H1 (cell line): ENCODE measurements at regions not wholly inside any gene's neighbourhood (a gene's known extent, or its start where the extent isn't known, plus 50 kb on each side); places are given as distances from the start of the nearest gene placed in this dataset.

Experiments
- CTCF ChIA-PET: fragments of 300-600 bp; sonication (Branson Sonifier 250); formaldehyde crosslinking; loops from one replicate; lab custom pipeline; 2021; ENCODE audit not compliant: partially characterized antibody; lab: Charles Lee
- POLR2A ChIA-PET: fragments of 300-600 bp; sonication (Branson Sonifier 250); formaldehyde crosslinking; loops from one replicate; lab custom pipeline; 2021; ENCODE audit warnings: inconsistent platforms; ENCODE audit not compliant: partially characterized antibody; lab: Charles Lee
- DNase-seq, 2 experiments: peaks; one replicate each; pipeline versions ENCODE4 v3.0.0 to v3.0.0-alpha.2; 2010 to 2022; ENCODE audit warnings: low spot score in 2 of 2, low read depth in 1 of 2, mixed read lengths in 1 of 2
- FAIRE-seq: peaks from 2 replicates; lab custom pipeline; 2011; peaks lifted over from hg19 to GRCh38; lab: Jason Lieb, UNC
- H2AFZ ChIP-seq: 2 replicates; pipeline ENCODE4 v1.8.1; 2012; ENCODE audit warnings: low read length, inconsistent platforms
- H2AK5ac ChIP-seq: 2 replicates; pipeline ENCODE4 v1.6.1; 2013; ENCODE audit warnings: low read depth, low read length
- H2BK120ac ChIP-seq: replicated peaks from 2 replicates; pipeline ENCODE3; 2013; ENCODE audit warnings: low read depth, low read length, inconsistent platforms
- H2BK12ac ChIP-seq: 2 replicates; pipeline ENCODE4 v1.6.1; 2013; ENCODE audit warnings: low read depth, low read length
- H2BK15ac ChIP-seq: 2 replicates; pipeline ENCODE4 v1.6.1; 2013; ENCODE audit warnings: low read length
- H2BK20ac ChIP-seq: 2 replicates; pipeline ENCODE4 v1.6.1; 2013; ENCODE audit warnings: low read length
- H2BK5ac ChIP-seq: 2 replicates; pipeline ENCODE4 v1.6.1; 2013; ENCODE audit warnings: low read depth, low read length
- H3K14ac ChIP-seq: 2 replicates; pipeline ENCODE4 v1.6.1; 2013; ENCODE audit warnings: inconsistent platforms; ENCODE audit not compliant: insufficient read length
- H3K18ac ChIP-seq: 2 replicates; pipeline ENCODE4 v1.6.1; 2013; ENCODE audit warnings: low read length; ENCODE audit errors: extremely low read depth
- H3K23ac ChIP-seq: 2 replicates; pipeline ENCODE4 v1.6.1; 2013; ENCODE audit warnings: inconsistent platforms; ENCODE audit not compliant: insufficient read length
- H3K23me2 ChIP-seq: 2 replicates; pipeline ENCODE4 v1.6.1; 2013; ENCODE audit warnings: low read depth, low read length
- H3K27ac ChIP-seq: 2 replicates; pipeline ENCODE4 v1.6.1; 2011; ENCODE audit warnings: low read depth, low read length, inconsistent platforms
- H3K27me3 ChIP-seq, 4 experiments: replicated peaks in 1 of 4; 1 replicate in 1 of 4; 2 replicates in 3 of 4; pipeline versions ENCODE4 v1.6.1 to v1.8.1; 2011 to 2013; ENCODE audit warnings: low read length in 3 of 4, mild to moderate bottlenecking in 3 of 4, inconsistent platforms in 2 of 4, mixed read lengths in 2 of 4, moderate library complexity in 1 of 4; ENCODE audit not compliant: control insufficient read depth in 3 of 4, insufficient read depth in 3 of 4; ENCODE audit errors: extremely low read depth in 1 of 4
- H3K36me3 ChIP-seq, 4 experiments: 2 replicates each; pipeline versions ENCODE4 v1.6.1 to v1.8.1; 2011 to 2013; ENCODE audit warnings: mild to moderate bottlenecking in 4 of 4, low read length in 3 of 4, moderate library complexity in 2 of 4, control low read depth in 1 of 4, inconsistent platforms in 1 of 4; ENCODE audit not compliant: insufficient read depth in 4 of 4, control insufficient read depth in 2 of 4
- H3K4ac ChIP-seq: replicated peaks from 2 replicates; pipeline ENCODE3; 2013; ENCODE audit warnings: low read length, low read depth, mixed read lengths, inconsistent platforms; ENCODE audit not compliant: insufficient read length
- H3K4me1 ChIP-seq, 4 experiments: replicated peaks in 1 of 4; 1 replicate in 1 of 4; 2 replicates in 3 of 4; pipeline versions ENCODE4 v1.6.1 to v1.8.1; 2011 to 2013; ENCODE audit warnings: low read length in 3 of 4, inconsistent platforms in 2 of 4, mixed read lengths in 1 of 4; ENCODE audit not compliant: insufficient read depth in 4 of 4, control insufficient read depth in 3 of 4
- H3K4me2 ChIP-seq, 2 experiments: 2 replicates each; pipeline versions ENCODE4 v1.6.1 to v1.8.1; 2011 to 2013; ENCODE audit warnings: low read depth in 2 of 2, low read length in 2 of 2, control low read depth in 1 of 2, inconsistent platforms in 1 of 2, mild to moderate bottlenecking in 1 of 2; ENCODE audit not compliant: insufficient read depth in 1 of 2
- H3K4me3 ChIP-seq, 4 experiments: fragments of 200-600, 300-600 bp in 1 of 4; sonication (generic), shearing (Covaris generic), sonication (Bioruptor Twin) in 1 of 4; 2 replicates each; pipeline versions ENCODE4 v1.5.1 to v1.8.1; 2011 to 2016; ENCODE audit warnings: low read length in 4 of 4, low read depth in 3 of 4, control low read depth in 2 of 4, inconsistent platforms in 2 of 4, mild to moderate bottlenecking in 2 of 4, mixed read lengths in 1 of 4, moderate library complexity in 1 of 4; ENCODE audit not compliant: insufficient read depth in 2 of 4; ENCODE audit errors: extremely low read depth in 1 of 4
- H3K56ac ChIP-seq: replicated peaks from 2 replicates; pipeline ENCODE3; 2013; ENCODE audit warnings: low read depth, mild to moderate bottlenecking, mixed read lengths, low read length, inconsistent platforms; ENCODE audit not compliant: insufficient read length
- H3K79me1 ChIP-seq: 2 replicates; pipeline ENCODE4 v1.6.1; 2013; ENCODE audit warnings: low read depth, low read length, control low read depth
- H3K79me2 ChIP-seq, 2 experiments: 2 replicates each; pipeline versions ENCODE4 v1.6.1 to v1.8.1; 2012 to 2013; ENCODE audit warnings: low read length in 2 of 2, mild to moderate bottlenecking in 2 of 2, inconsistent platforms in 1 of 2; ENCODE audit not compliant: insufficient read depth in 2 of 2, control insufficient read depth in 1 of 2
- H3K9ac ChIP-seq, 4 experiments: replicated peaks in 1 of 4; 1 replicate in 1 of 4; 2 replicates in 3 of 4; pipeline versions ENCODE4 v1.6.1 to v1.8.1; 2011 to 2013; ENCODE audit warnings: low read depth in 3 of 4, low read length in 3 of 4, control low read depth in 2 of 4, mild to moderate bottlenecking in 2 of 4, moderate library complexity in 2 of 4, inconsistent platforms in 1 of 4; ENCODE audit errors: extremely low read depth in 1 of 4
- H3K9me3 ChIP-seq, 2 experiments: 2 replicates each; pipeline versions ENCODE4 v1.6.1 to v1.8.1; 2012 to 2013; ENCODE audit warnings: mild to moderate bottlenecking in 2 of 2, moderate library complexity in 2 of 2, control low read depth in 1 of 2, inconsistent platforms in 1 of 2, low read depth in 1 of 2, low read length in 1 of 2, mixed read lengths in 1 of 2; ENCODE audit not compliant: insufficient read depth in 2 of 2
- H4K20me1 ChIP-seq, 2 experiments: replicated peaks in 1 of 2; 2 replicates each; pipeline versions ENCODE3 to v1.8.1; 2011 to 2013; ENCODE audit warnings: inconsistent platforms in 2 of 2, low read length in 2 of 2, mild to moderate bottlenecking in 1 of 2; ENCODE audit not compliant: insufficient read depth in 2 of 2, control insufficient read depth in 1 of 2
- H4K5ac ChIP-seq: 2 replicates; pipeline ENCODE4 v1.6.1; 2013; ENCODE audit warnings: low read length, low read depth, mixed read lengths, inconsistent platforms; ENCODE audit not compliant: insufficient read length
- H4K8ac ChIP-seq: 2 replicates; pipeline ENCODE4 v1.8.0; 2013; ENCODE audit warnings: mild to moderate bottlenecking, moderate library complexity, low read length, inconsistent platforms; ENCODE audit not compliant: insufficient read depth; ENCODE audit errors: extremely low read depth
- H4K91ac ChIP-seq: replicated peaks from 2 replicates; pipeline ENCODE3; 2013; ENCODE audit warnings: low read length, mixed read lengths, inconsistent platforms; ENCODE audit not compliant: insufficient read length
- BRCA1 ChIP-seq: IDR thresholded peaks from 2 replicates; pipeline ENCODE4 v1.6.1; 2012; ENCODE audit warnings: low read depth, low read length, improper control_type of control experiment
- CEBPB ChIP-seq: IDR thresholded peaks from 2 replicates; pipeline ENCODE4 v1.6.1; 2012; ENCODE audit warnings: low read depth, low read length
- EGR1 ChIP-seq: IDR thresholded peaks from 2 replicates; pipeline ENCODE4 v1.6.1; 2011; ENCODE audit warnings: low read depth, low read length, borderline replicate concordance
- GTF2F1 ChIP-seq: IDR thresholded peaks from 2 replicates; pipeline ENCODE4 v1.6.1; 2012; ENCODE audit warnings: low read depth, low read length, improper control_type of control experiment, borderline replicate concordance
- HDAC6 ChIP-seq: IDR thresholded peaks from one replicate; pipeline ENCODE4 v1.7.1; 2012; ENCODE audit warnings: low read depth, mild to moderate bottlenecking, inconsistent platforms, low read length, moderate library complexity
- KDM5A ChIP-seq: fragments of 200-600 bp; IDR thresholded peaks from 2 replicates; pipeline ENCODE4 v1.7.1; 2012; ENCODE audit warnings: mild to moderate bottlenecking, low read length, inconsistent platforms, mixed read lengths
- MAFK ChIP-seq: IDR thresholded peaks from 2 replicates; pipeline ENCODE4 v1.6.1; 2012; ENCODE audit warnings: low read depth, mild to moderate bottlenecking, improper control_type of control experiment, low read length
- NANOG ChIP-seq: IDR thresholded peaks from 2 replicates; pipeline ENCODE4 v1.6.1; 2011; ENCODE audit warnings: low read length, low read depth, mild to moderate bottlenecking, inconsistent platforms; ENCODE audit not compliant: insufficient read depth, poor library complexity, severe bottlenecking
- NRF1 ChIP-seq: IDR thresholded peaks from 2 replicates; pipeline ENCODE4 v1.6.1; 2011; ENCODE audit warnings: mild to moderate bottlenecking, low read depth, low read length, improper control_type of control experiment
- SAP30 ChIP-seq: fragments of 300-600 bp; sonication (generic); IDR thresholded peaks from 2 replicates; pipeline ENCODE4 v1.7.1; 2012; ENCODE audit warnings: low read length, moderate library complexity, mild to moderate bottlenecking, inconsistent platforms; ENCODE audit not compliant: insufficient read depth, insufficient replicate concordance
- SP4 ChIP-seq: IDR thresholded peaks from 2 replicates; pipeline ENCODE4 v1.6.1; 2012; ENCODE audit warnings: low read length, inconsistent platforms
- TAF7 ChIP-seq: optimal IDR thresholded peaks from 2 replicates; pipeline ENCODE3; 2011; ENCODE audit warnings: low read depth, mild to moderate bottlenecking, inconsistent platforms, low read length, moderate library complexity, borderline replicate concordance
- YY1 ChIP-seq: IDR thresholded peaks from 2 replicates; pipeline ENCODE4 v1.6.1; 2011; ENCODE audit warnings: low read depth, mild to moderate bottlenecking, low read length
- whole genome bisulfite sequencing, 2 experiments: shearing (Covaris generic) in 1 of 2; methylation state at CpG; one replicate each; pipeline versions ENCODE4 v1.1.6 to v1.1.7; 2013 to 2015; ENCODE audit warnings: low lambda C conversion rate in 2 of 2, mixed read lengths in 2 of 2, inconsistent platforms in 1 of 2, low coverage in 1 of 2, missing lambda C conversion rate in 1 of 2; ENCODE audit not compliant: insufficient replicate concordance in 2 of 2, insufficient coverage in 1 of 2, insufficient read length in 1 of 2; ENCODE audit errors: extremely low coverage in 1 of 2, missing lambda C conversion rate in 1 of 2; 5-methylcytosine and 5-hydroxymethylcytosine counted together
- TF ChIP-seq, protein P1 (sequence below): IDR thresholded peaks from 2 replicates; pipeline ENCODE4 v1.6.1; 2012; ENCODE audit warnings: inconsistent platforms

DNA sequence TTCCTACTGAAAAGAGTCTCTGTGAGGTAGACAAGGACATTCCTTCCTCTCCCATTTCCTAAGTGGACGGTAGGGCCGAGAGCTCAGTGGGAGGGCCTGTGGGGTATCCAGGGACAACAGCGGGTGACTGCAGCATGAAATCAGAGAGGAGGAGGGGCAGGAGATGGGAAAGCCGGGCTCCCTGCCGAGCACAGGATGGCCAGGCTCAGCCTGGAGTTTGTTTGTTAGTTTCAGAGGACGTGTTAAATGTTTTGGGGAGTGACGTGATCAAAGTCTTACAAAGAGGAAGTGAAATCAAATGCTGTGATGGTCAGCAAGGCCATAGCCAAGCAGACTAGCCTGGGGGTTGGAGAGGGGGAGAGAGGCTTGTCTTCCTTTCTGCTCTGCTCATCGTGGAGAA, 152.7 kb downstream of the ADAMTS15 start:
- H3K9ac ChIP-seq, result no peak overlapping the region
- no peak for TF ChIP-seq KDM5A
- no peak for TF ChIP-seq HDAC6
- no peak for TF ChIP-seq SP4
- TF ChIP-seq, protein P1, sequence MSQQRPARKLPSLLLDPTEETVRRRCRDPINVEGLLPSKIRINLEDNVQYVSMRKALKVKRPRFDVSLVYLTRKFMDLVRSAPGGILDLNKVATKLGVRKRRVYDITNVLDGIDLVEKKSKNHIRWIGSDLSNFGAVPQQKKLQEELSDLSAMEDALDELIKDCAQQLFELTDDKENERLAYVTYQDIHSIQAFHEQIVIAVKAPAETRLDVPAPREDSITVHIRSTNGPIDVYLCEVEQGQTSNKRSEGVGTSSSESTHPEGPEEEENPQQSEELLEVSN, result no peak
- no peak for TF ChIP-seq NRF1
- TF ChIP-seq EGR1, result no peak
- no peak for TF ChIP-seq YY1
- no peak for TF ChIP-seq CEBPB
- TF ChIP-seq MAFK, result no peak
- no peak for TF ChIP-seq BRCA1
- TF ChIP-seq TAF7, result no peak
- TF ChIP-seq NANOG, result no peak
- TF ChIP-seq GTF2F1, result no peak
- TF ChIP-seq SAP30, result no peak

More for the DNA sequence above, 152.7 kb downstream of the ADAMTS15 start:
- no peaks in the 10 kb centered on the region for H3K79me1 ChIP-seq
- H3K27ac ChIP-seq, result no peak overlapping the region
- no peak overlapping the region for H4K8ac ChIP-seq
- peak overlapping the region; percentile 81 for H4K91ac ChIP-seq
- H3K23me2 ChIP-seq, result peaks cover 2% of the 10 kb centered on the region; the same call in 1 of the 2 replicates
- peak overlapping the region; percentile 83; the same call in 1 of the 2 replicates for H2BK20ac ChIP-seq
- H3K56ac ChIP-seq, result no peak overlapping the region
- peak overlapping the region; percentile 25 for H2BK120ac ChIP-seq
- FAIRE-seq (no peak), DNase-seq (peak in 1 of 2 experiments; percentile 52)
- peak overlapping the region; percentile 99; the same call in 1 of the 2 replicates for H2BK12ac ChIP-seq
- peak overlapping the region; percentile 13; the same call in 1 of the 2 replicates for H2AK5ac ChIP-seq
- H3K9me3 ChIP-seq, result peaks cover 6% of the 10 kb centered on the region in 2 experiments; a peak in 3 of 4 replicates
- peaks cover 0 to 17% (median 3%) of the 10 kb centered on the region in 4 experiments; a peak in 5 of 7 replicates for H3K4me1 ChIP-seq
- no peak overlapping the region for H4K5ac ChIP-seq
- CTCF ChIA-PET, result interaction anchor here (0.9 to 1.7 kb wide), 3 partner anchors 14 to 166 kb away, joined by 3 to 8 read pairs (median 3); partner anchors contain the start of gene ADAMTS15
- no peak overlapping the region for H2AFZ ChIP-seq
- H3K4me2 ChIP-seq, result peak overlapping the region; percentile 10 to 22; a peak in 1 of 4 replicates
- 0 out of 7 replicates have a peak, but pooled peaks cover 0 to 2% (median 0%) of the 10 kb centered on the region in 4 experiments for H3K27me3 ChIP-seq
- H2BK15ac ChIP-seq, result no peak overlapping the region; the same call in 1 of the 2 replicates
- H3K14ac ChIP-seq, result no peak overlapping the region
- no peaks in the 10 kb centered on the region for H3K36me3 ChIP-seq
- H3K23ac ChIP-seq, result no peak overlapping the region
- no peak overlapping the region for H3K4ac ChIP-seq
- H3K79me2 ChIP-seq, result no peaks in the 10 kb centered on the region
- H2BK5ac ChIP-seq, result peak overlapping the region; percentile 57; the same call in 1 of the 2 replicates
- H3K18ac ChIP-seq, result peak overlapping the region; percentile 25; the same call in 1 of the 2 replicates
- POLR2A ChIA-PET, result no interaction called here
- H3K4me3 ChIP-seq, result no peak overlapping the region
- WGBS, 2 experiments, result 61% methylated on average over 8 of the region's 8 CpGs; no CpG with 5 or more reads in 1 of the 2 experiments
- no peaks in the 10 kb centered on the region for H4K20me1 ChIP-seq
